Aorta (tissue), 5 donors: ENCODE measurements at regions not wholly inside any gene's neighbourhood (a gene's known extent, or its start where the extent isn't known, plus 50 kb on each side); places are given as distances from the start of the nearest gene placed in this dataset.

Source experiments
- ATAC-seq: fragments of 200-7000 bp; cut with Tn5 transposase; one replicate; pipeline ENCODE4 v1.9.1; 2022; ENCODE audit warnings: moderate library complexity; ENCODE audit not compliant: low FRiP score
- DNase-seq, 2 donors: peaks; one replicate each; pipeline ENCODE4 v3.0.0-alpha.2; 2020
- H3K27ac ChIP-seq, 2 donors: one replicate each; pipeline ENCODE4 v1.5.1; 2013; ENCODE audit warnings: low read length in 2 of 2, mild to moderate bottlenecking in 2 of 2, moderate library complexity in 2 of 2, control low read depth in 1 of 2, inconsistent platforms in 1 of 2, low read depth in 1 of 2
- H3K27me3 ChIP-seq, 2 donors: one replicate each; pipeline ENCODE4 v1.6.1; 2013; ENCODE audit warnings: control low read depth in 1 of 2, low read length in 1 of 2, mild to moderate bottlenecking in 1 of 2, moderate library complexity in 1 of 2; ENCODE audit not compliant: insufficient read depth in 2 of 2, control insufficient read depth in 1 of 2
- H3K36me3 ChIP-seq, 2 donors: one replicate each; pipeline ENCODE4 v1.6.1; 2013; ENCODE audit warnings: control low read depth in 1 of 2, low read length in 1 of 2, mild to moderate bottlenecking in 1 of 2; ENCODE audit not compliant: insufficient read depth in 2 of 2, control insufficient read depth in 1 of 2
- H3K4me1 ChIP-seq, 2 donors: one replicate each; pipeline ENCODE4 v1.6.1; 2013; ENCODE audit warnings: low read length in 2 of 2, control low read depth in 1 of 2, mild to moderate bottlenecking in 1 of 2, moderate library complexity in 1 of 2; ENCODE audit not compliant: insufficient read depth in 2 of 2, control insufficient read depth in 1 of 2
- H3K4me3 ChIP-seq, 2 donors: one replicate each; pipeline ENCODE4 v1.5.1; 2013; ENCODE audit warnings: low read length in 2 of 2, control low read depth in 1 of 2, mild to moderate bottlenecking in 1 of 2
- H3K9me3 ChIP-seq: one replicate; pipeline ENCODE4 v1.6.1; 2013; ENCODE audit warnings: mild to moderate bottlenecking, low read length; ENCODE audit not compliant: control insufficient read depth
- WGBS, 2 donors: extraction: QIAGEN DNeasy Blood & Tissue Kit; methylation state at CpG; one replicate each; pipeline ENCODE4 v1.1.7; 2013; 5-methylcytosine and 5-hydroxymethylcytosine counted together
- intact Hi-C, 2 donors: fragments of 100-400 bp; cut with DNase I; formaldehyde crosslinking; loops; one replicate each; pipeline versions ENCODE4 v1.14.2 to v1.15.0; 2022
- donor health status: healthy with polysubstance abuse.
- donor health status: Bipolar disorder and iron deficiency.
- donor health status: DM: no; HTN: no; CAD: no.
- donor health status: DM: no; HTN: no; CAD: no.
- donor health status: DM: yes; HTN: yes; CAD: no.

GRCh38 chr10:10871352-10871751, 146.3 kb upstream of the CELF2 start:
- Histone ChIP-seq H3K27ac (peak overlapping the region; percentile 85 to 87), H3K9me3 (no peaks in the 10 kb centered on the region), H3K4me3 (no peak overlapping the region), H3K27me3 (no peaks in the 10 kb centered on the region), H3K36me3 (no peaks in the 10 kb centered on the region), H3K4me1 (peaks cover 5% of the 10 kb centered on the region in 2 donors)
- DNase-seq (no peak), ATAC-seq (no peak)
- 35 to 37% methylated on average over 7 of the region's 7 CpGs for WGBS, 2 donors
- intact Hi-C loops, result loop anchor here (2.0 to 5.0 kb wide), 5 partner anchors 39 to 146 kb away; partner anchors contain the start of gene CELF2 (in 1 of the 2)

GRCh38 chr10:10872035-10872673, 145.5 kb upstream of the CELF2 start:
- WGBS, 2 donors, result 2 to 3% methylated on average over 6 of the region's 6 CpGs
- Histone ChIP-seq H3K4me1 (peaks cover 5% of the 10 kb centered on the region in 2 donors), H3K27ac (peak overlapping the region; percentile 51 to 85), H3K36me3 (no peaks in the 10 kb centered on the region), H3K27me3 (no peaks in the 10 kb centered on the region), H3K9me3 (no peaks in the 10 kb centered on the region), H3K4me3 (no peak overlapping the region)
- intact Hi-C loops, result loop anchor here (2.0 to 5.0 kb wide), 5 partner anchors 40 to 145 kb away; partner anchors contain the start of gene CELF2 (in 1 of the 2)
- ATAC-seq (peak; percentile 89), DNase-seq (peak in 1 of 2 donors; percentile 55)

GRCh38 chr10:10872764-10873163, 144.9 kb upstream of the CELF2 start:
- no peak overlapping the region for H3K4me3 ChIP-seq
- DNase-seq, result no peak
- H3K27ac ChIP-seq, result peak overlapping the region; percentile 47 to 85

GRCh38 chr10:10873289-10873688, 144.4 kb upstream of the CELF2 start:
- no peak for DNase-seq
- H3K27me3 ChIP-seq, result no peaks in the 10 kb centered on the region
- H3K27ac ChIP-seq, result no peak overlapping the region
- intact Hi-C loops, result loop anchor here (2.0 to 5.0 kb wide), 5 partner anchors 39 to 144 kb away; partner anchors contain the start of gene CELF2 (in 1 of the 2)
- H3K9me3 ChIP-seq, result no peaks in the 10 kb centered on the region
- no peak overlapping the region for H3K4me3 ChIP-seq
- no peaks in the 10 kb centered on the region for H3K36me3 ChIP-seq
- H3K4me1 ChIP-seq, result peaks cover 2 to 5% of the 10 kb centered on the region in 2 donors
- no peak for ATAC-seq
- WGBS, 2 donors, result 64 to 72% methylated on average over 4 of the region's 4 CpGs

More at GRCh38 chr10:10872764-10873163, 144.9 kb upstream of the CELF2 start:
- H3K4me1 ChIP-seq, result peaks cover 2 to 5% of the 10 kb centered on the region in 2 donors
- no peak for ATAC-seq
- 17 to 19% methylated on average over 2 of the region's 2 CpGs for WGBS, 2 donors
- H3K27me3 ChIP-seq, result no peaks in the 10 kb centered on the region
- no peaks in the 10 kb centered on the region for H3K36me3 ChIP-seq
- H3K9me3 ChIP-seq, result no peaks in the 10 kb centered on the region
- intact Hi-C loops, result loop anchor here (2.0 to 5.0 kb wide), 5 partner anchors 40 to 145 kb away; partner anchors contain the start of gene CELF2 (in 1 of the 2)

GRCh38 chr10:10873915-10874314, 143.8 kb upstream of the CELF2 start:
- ATAC-seq (no peak), DNase-seq (no peak)
- no peaks in the 10 kb centered on the region for H3K27me3 ChIP-seq
- intact Hi-C loops, result loop anchor here (2.0 to 5.0 kb wide), 5 partner anchors 38 to 143 kb away; partner anchors contain the start of gene CELF2 (in 1 of the 2)
- 93 to 94% methylated on average over 3 of the region's 3 CpGs for WGBS, 2 donors
- no peak overlapping the region for H3K4me3 ChIP-seq
- H3K9me3 ChIP-seq, result no peaks in the 10 kb centered on the region
- peaks cover 2 to 5% of the 10 kb centered on the region in 2 donors for H3K4me1 ChIP-seq
- peak overlapping the region in 1 of 2 donors; percentile 17 for H3K27ac ChIP-seq
- H3K36me3 ChIP-seq, result no peaks in the 10 kb centered on the region

- DNase-seq (no peak), ATAC-seq (no peak)
- Histone ChIP-seq H3K9me3 (no peaks in the 10 kb centered on the region), H3K4me3 (no peak overlapping the region), H3K27me3 (no peaks in the 10 kb centered on the region), H3K36me3 (no peaks in the 10 kb centered on the region), H3K27ac (no peak overlapping the region), H3K4me1 (no peaks in the 10 kb centered on the region)
- 50 to 52% methylated on average over 6 of the region's 6 CpGs for WGBS, 2 donors
- intact Hi-C loops, result no loop called here
Measured at GRCh38 chr10:10878963-10879362, 138.7 kb upstream of the CELF2 start.

- no peak overlapping the region for H3K4me3 ChIP-seq
- intact Hi-C loops, result loop anchor here in 1 of 2 donors (10.0 kb wide), 1 partner anchor 134 kb away; the partner anchor contains the start of gene CELF2
Measured at GRCh38 chr10:10881117-10881813, 136.4 kb upstream of the CELF2 start.

GRCh38 chr10:10883737-10884136, 133.9 kb upstream of the CELF2 start:
- Histone ChIP-seq H3K4me3 (no peak overlapping the region), H3K36me3 (no peaks in the 10 kb centered on the region), H3K9me3 (peaks cover 2% of the 10 kb centered on the region), H3K27me3 (no peaks in the 10 kb centered on the region), H3K27ac (no peak overlapping the region), H3K4me1 (peaks cover 2 to 3% of the 10 kb centered on the region in 2 donors)
- DNase-seq (no peak), ATAC-seq (no peak)
- 94 to 98% methylated on average over 1 of the region's 1 CpG for WGBS, 2 donors
- intact Hi-C loops, result loop anchor here in 1 of 2 donors (10.0 kb wide), 1 partner anchor 131 kb away; the partner anchor contains the start of gene CELF2

More at GRCh38 chr10:10881117-10881813, 136.4 kb upstream of the CELF2 start:
- ATAC-seq (no peak), DNase-seq (no peak)
- Histone ChIP-seq H3K27ac (no peak overlapping the region), H3K9me3 (peaks cover 2% of the 10 kb centered on the region), H3K36me3 (no peaks in the 10 kb centered on the region), H3K27me3 (no peaks in the 10 kb centered on the region), H3K4me1 (no peaks in the 10 kb centered on the region)
- WGBS, 2 donors, result 55 to 56% methylated on average over 6 of the region's 6 CpGs
